HG03354 (cell line): ENCODE measurements at regions not wholly inside any gene's neighbourhood (a gene's known extent, or its start where the extent isn't known, plus 50 kb on each side); places are given as distances from the start of the nearest gene placed in this dataset.

Source experiments
- ATAC-seq: cut with Tn5 transposase; IDR thresholded peaks from one replicate; pipeline ENCODE4 v1.9.1; 2021; ENCODE audit warnings: mild to moderate bottlenecking; ENCODE audit not compliant: unreplicated experiment, poor library complexity, severe bottlenecking

GRCh38 chr2:60118917-60119316 lies 434.5 kb downstream of the BCL11A start:
- no peak for ATAC-seq

GRCh38 chr2:60118061-60118460 lies 435.4 kb downstream of the BCL11A start:
- no peak for ATAC-seq

GRCh38 chr2:60116161-60116875 lies 437.1 kb downstream of the BCL11A start:
- ATAC-seq, result no peak

- no peak for ATAC-seq
Observed at GRCh38 chr2:60109744-60110143, 443.7 kb downstream of the BCL11A start.

GRCh38 chr2:60106836-60107529 lies 446.5 kb downstream of the BCL11A start:
- ATAC-seq, result no peak

- no peak for ATAC-seq
Observed at GRCh38 chr2:60105906-60106305, 447.5 kb downstream of the BCL11A start.

- peak; percentile 78 for ATAC-seq
Observed at GRCh38 chr2:60104514-60105505, 448.6 kb downstream of the BCL11A start.

GRCh38 chr2:60100034-60100433 lies 453.4 kb downstream of the BCL11A start:
- ATAC-seq, result no peak

GRCh38 chr2:60098996-60099395 lies 454.5 kb downstream of the BCL11A start:
- ATAC-seq, result no peak

- no peak for ATAC-seq
Observed at GRCh38 chr2:60097298-60097697, 456.2 kb downstream of the BCL11A start.

GRCh38 chr2:60096556-60096955 lies 456.9 kb downstream of the BCL11A start:
- no peak for ATAC-seq

GRCh38 chr2:60095903-60096302 lies 457.6 kb downstream of the BCL11A start:
- ATAC-seq, result no peak

GRCh38 chr2:60095202-60095815 lies 458.1 kb downstream of the BCL11A start:
- ATAC-seq, result no peak

- no peak for ATAC-seq
Observed at GRCh38 chr2:60094450-60094929, 459.0 kb downstream of the BCL11A start.

GRCh38 chr2:60092781-60093180 lies 460.7 kb downstream of the BCL11A start:
- ATAC-seq, result no peak

GRCh38 chr2:60091894-60092293 lies 461.6 kb downstream of the BCL11A start:
- ATAC-seq, result no peak

- ATAC-seq, result no peak
Observed at GRCh38 chr2:60091266-60091665, 462.2 kb downstream of the BCL11A start.

- ATAC-seq, result no peak
Observed at GRCh38 chr2:60079562-60079961, 473.9 kb downstream of the BCL11A start.

- ATAC-seq, result no peak
Observed at GRCh38 chr2:60075048-60075447, 478.4 kb downstream of the BCL11A start.

GRCh38 chr2:60073201-60073600 lies 480.3 kb downstream of the BCL11A start:
- no peak for ATAC-seq
